ENCODE measurements at regions not wholly inside any gene's neighbourhood (a gene's known extent, or its start where the extent isn't known, plus 50 kb on each side); places are given as distances from the start of the nearest gene placed in this dataset.

GRCh38 chr2:215612786-215613185, 176.9 kb upstream of the FN1 start:
- no peak overlapping the region for H4K8ac ChIP-seq (ENCODE audit: extremely low read depth, insufficient read depth, low read length)
- no peak overlapping the region for H2BK15ac ChIP-seq (ENCODE audit: low read length)
- no peaks in the 10 kb centered on the region for H3K27me3 ChIP-seq (replicated peaks in 1 of 4; ENCODE audit: control insufficient read depth in 3 of 4, extremely low read depth in 1 of 4, insufficient read depth in 3 of 4, low read length in 3 of 4)
- CTCF ChIA-PET (ENCODE audit: partially characterized antibody): interaction anchor here (0.7 to 1.5 kb wide), 5 partner anchors 14 to 339 kb away, joined by 3 to 4 read pairs (median 3); no protein-coding TSS in a partner anchor
- no peak overlapping the region for H3K27ac ChIP-seq (ENCODE audit: low read depth, low read length)
- H2BK120ac ChIP-seq (replicated peaks; ENCODE audit: low read depth, low read length): no peak overlapping the region
- H4K20me1 ChIP-seq (replicated peaks in 1 of 2; ENCODE audit: control insufficient read depth in 1 of 2, insufficient read depth in 2 of 2, low read length in 2 of 2): no peaks in the 10 kb centered on the region
- H2BK5ac ChIP-seq (ENCODE audit: low read depth, low read length): no peak overlapping the region
- no peak overlapping the region for H2BK12ac ChIP-seq (ENCODE audit: low read depth, low read length)
- no peak overlapping the region for H3K9ac ChIP-seq (replicated peaks in 1 of 4; ENCODE audit: extremely low read depth in 1 of 4, low read depth in 3 of 4, low read length in 3 of 4)
- no peak overlapping the region for H2AFZ ChIP-seq (ENCODE audit: low read length)
- H3K4me3 ChIP-seq (ENCODE audit: extremely low read depth in 1 of 4, insufficient read depth in 2 of 4, low read depth in 3 of 4, low read length in 4 of 4): no peak overlapping the region
- H3K79me2 ChIP-seq (ENCODE audit: control insufficient read depth in 1 of 2, insufficient read depth in 2 of 2, low read length in 2 of 2): no peaks in the 10 kb centered on the region
- no peaks in the 10 kb centered on the region for H3K23me2 ChIP-seq (ENCODE audit: low read depth, low read length)
- H3K4me1 ChIP-seq (replicated peaks in 1 of 4; ENCODE audit: control insufficient read depth in 3 of 4, insufficient read depth in 4 of 4, low read length in 3 of 4): peaks cover 0 to 5% (median 3%) of the 10 kb centered on the region in 4 experiments; a peak in 5 of 7 replicates
- no peak for DNase-seq (ENCODE audit: low read depth in 1 of 2, low spot score in 2 of 2)
- H3K23ac ChIP-seq (ENCODE audit: insufficient read length): no peak overlapping the region
- no peak for TF ChIP-seq EP300 (IDR thresholded peaks at IDR 0.05; ENCODE audit: borderline replicate concordance in 1 of 2, low read depth in 2 of 2, low read length in 2 of 2)
- TF ChIP-seq YY1 (IDR thresholded peaks at IDR 0.05; ENCODE audit: low read depth, low read length): no peak
- H3K9me3 ChIP-seq (ENCODE audit: insufficient read depth in 2 of 2, low read depth in 1 of 2, low read length in 1 of 2): peaks cover 7 to 14% of the 10 kb centered on the region in 2 experiments
- no peak overlapping the region for H4K91ac ChIP-seq (replicated peaks; ENCODE audit: insufficient read length, low read length)
- no peak overlapping the region; the same call in 1 of the 2 replicates for H3K18ac ChIP-seq (ENCODE audit: extremely low read depth, low read length)
- no peak overlapping the region for H2BK20ac ChIP-seq (ENCODE audit: low read length)
- H3K79me1 ChIP-seq (ENCODE audit: low read depth, low read length): no peaks in the 10 kb centered on the region
- no peak overlapping the region for H3K4ac ChIP-seq (replicated peaks; ENCODE audit: insufficient read length, low read depth, low read length)
- no peak overlapping the region for H3K4me2 ChIP-seq (ENCODE audit: insufficient read depth in 1 of 2, low read depth in 2 of 2, low read length in 2 of 2)
- no peak overlapping the region for H2AK5ac ChIP-seq (ENCODE audit: low read depth, low read length)
- no peak overlapping the region for H4K5ac ChIP-seq (ENCODE audit: insufficient read length, low read depth, low read length)
- H3K56ac ChIP-seq (replicated peaks; ENCODE audit: insufficient read length, low read depth, low read length): no peak overlapping the region
- POLR2A ChIA-PET (ENCODE audit: partially characterized antibody): interaction anchor here (0.7 to 0.8 kb wide), 2 partner anchors 11 to 157 kb away, joined by 3 read pairs; no protein-coding TSS in a partner anchor
- no peaks in the 10 kb centered on the region for H3K36me3 ChIP-seq (ENCODE audit: control insufficient read depth in 2 of 4, insufficient read depth in 4 of 4, low read length in 3 of 4)
- WGBS, 2 experiments (ENCODE audit: extremely low coverage in 1 of 2, insufficient coverage in 1 of 2, insufficient read length in 1 of 2, insufficient replicate concordance in 2 of 2, low coverage in 1 of 2, low lambda C conversion rate in 2 of 2, missing lambda C conversion rate in 1 of 2): 81% methylated on average over 2 of the region's 2 CpGs; no CpG with 5 or more reads in 1 of the 2 experiments
- H3K14ac ChIP-seq (ENCODE audit: insufficient read length): no peak overlapping the region
- FAIRE-seq: no peak

Data from H1 (cell line).